Astrocyte of the spinal cord (primary cell): ENCODE measurements at regions not wholly inside any gene's neighbourhood (a gene's known extent, or its start where the extent isn't known, plus 50 kb on each side); places are given as distances from the start of the nearest gene placed in this dataset.

Experiments
- DNase-seq: peaks from one replicate; pipeline ENCODE4 v3.0.0; 2011; ENCODE audit warnings: low read depth, low spot score
- H3K4me3 ChIP-seq: 2 replicates; pipeline ENCODE4 v1.5.1; 2011; ENCODE audit warnings: low read depth, mild to moderate bottlenecking, low read length, moderate library complexity
- in situ Hi-C: cut with HindIII; loops from 2 replicates; pipeline ENCODE4 v1.10.0; 2017; ENCODE audit warnings: low sequenced_read_pairs
- TF ChIP-seq, protein P1 (sequence below): IDR thresholded peaks from 2 replicates; pipeline ENCODE4 v1.5.1; 2012; ENCODE audit warnings: low read depth, mild to moderate bottlenecking, low read length, inconsistent platforms

DNA sequence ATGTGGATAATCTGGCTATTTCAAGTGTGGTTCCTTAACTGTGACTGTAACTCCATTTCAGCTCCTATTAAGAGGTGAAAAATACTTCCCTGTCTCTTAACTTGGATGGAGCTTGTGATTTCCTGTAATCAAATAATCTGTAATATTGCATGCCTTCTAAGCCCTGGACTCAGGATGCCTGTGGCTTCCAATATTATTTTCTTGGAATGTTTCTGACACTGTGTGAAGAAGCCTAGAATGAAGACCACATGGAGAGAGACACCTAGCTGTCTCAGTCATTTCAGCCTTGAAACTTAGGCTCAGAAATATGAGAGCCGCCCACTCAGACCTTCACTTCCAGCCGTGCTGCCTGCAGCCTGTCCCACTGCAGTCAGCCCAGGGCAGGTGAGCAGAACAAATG is 544.3 kb downstream of the TRIML1 start:
- DNase-seq, result no peak
- in situ Hi-C loops, result no loop called here
- TF ChIP-seq, protein P1, sequence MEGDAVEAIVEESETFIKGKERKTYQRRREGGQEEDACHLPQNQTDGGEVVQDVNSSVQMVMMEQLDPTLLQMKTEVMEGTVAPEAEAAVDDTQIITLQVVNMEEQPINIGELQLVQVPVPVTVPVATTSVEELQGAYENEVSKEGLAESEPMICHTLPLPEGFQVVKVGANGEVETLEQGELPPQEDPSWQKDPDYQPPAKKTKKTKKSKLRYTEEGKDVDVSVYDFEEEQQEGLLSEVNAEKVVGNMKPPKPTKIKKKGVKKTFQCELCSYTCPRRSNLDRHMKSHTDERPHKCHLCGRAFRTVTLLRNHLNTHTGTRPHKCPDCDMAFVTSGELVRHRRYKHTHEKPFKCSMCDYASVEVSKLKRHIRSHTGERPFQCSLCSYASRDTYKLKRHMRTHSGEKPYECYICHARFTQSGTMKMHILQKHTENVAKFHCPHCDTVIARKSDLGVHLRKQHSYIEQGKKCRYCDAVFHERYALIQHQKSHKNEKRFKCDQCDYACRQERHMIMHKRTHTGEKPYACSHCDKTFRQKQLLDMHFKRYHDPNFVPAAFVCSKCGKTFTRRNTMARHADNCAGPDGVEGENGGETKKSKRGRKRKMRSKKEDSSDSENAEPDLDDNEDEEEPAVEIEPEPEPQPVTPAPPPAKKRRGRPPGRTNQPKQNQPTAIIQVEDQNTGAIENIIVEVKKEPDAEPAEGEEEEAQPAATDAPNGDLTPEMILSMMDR, result no peak
- H3K4me3 ChIP-seq, result no peak overlapping the region

DNA sequence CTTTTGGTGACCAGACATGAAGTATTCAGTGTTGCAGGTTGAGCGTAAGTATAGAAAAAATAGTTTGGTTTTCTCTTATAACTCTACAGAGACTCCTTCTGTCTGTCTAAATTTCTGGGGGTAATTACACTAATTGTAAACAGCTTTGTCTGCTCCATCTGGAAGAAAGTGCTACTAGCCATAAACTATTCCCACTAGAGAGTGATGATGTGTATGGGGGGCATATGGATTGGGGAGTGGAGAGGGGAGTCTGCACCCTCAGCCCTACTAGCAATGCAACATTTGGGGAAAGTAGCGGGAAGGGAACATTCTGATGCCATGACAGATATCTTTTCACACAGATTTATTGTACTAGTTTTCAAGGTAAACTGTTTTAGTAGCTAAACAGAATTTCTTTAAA is 549.7 kb downstream of the TRIML1 start:
- TF ChIP-seq, protein P1, result no peak
- H3K4me3 ChIP-seq, result no peak overlapping the region
- in situ Hi-C loops, result no loop called here
- no peak for DNase-seq

DNA sequence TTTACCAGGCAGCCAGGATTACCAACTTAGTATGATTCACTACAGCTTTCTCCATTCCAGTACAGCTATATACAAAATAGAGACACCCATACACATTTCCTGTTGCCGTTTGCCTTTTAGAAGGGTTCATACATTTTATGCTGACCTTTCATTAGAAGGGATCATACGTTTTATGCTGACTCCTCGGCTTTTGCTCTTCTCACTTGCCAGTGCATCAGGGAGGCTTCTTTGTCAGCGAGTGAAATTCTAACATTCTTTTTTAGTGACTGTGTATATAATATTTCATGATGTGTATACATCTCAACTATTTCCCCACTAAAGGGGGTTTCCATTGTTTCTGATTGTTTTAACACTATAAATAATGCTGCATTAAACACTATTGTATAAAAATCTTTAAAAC is 552.6 kb downstream of the TRIML1 start:
- TF ChIP-seq, protein P1, result no peak
- in situ Hi-C loops, result no loop called here
- no peak overlapping the region for H3K4me3 ChIP-seq
- peak; percentile 19 for DNase-seq

DNA sequence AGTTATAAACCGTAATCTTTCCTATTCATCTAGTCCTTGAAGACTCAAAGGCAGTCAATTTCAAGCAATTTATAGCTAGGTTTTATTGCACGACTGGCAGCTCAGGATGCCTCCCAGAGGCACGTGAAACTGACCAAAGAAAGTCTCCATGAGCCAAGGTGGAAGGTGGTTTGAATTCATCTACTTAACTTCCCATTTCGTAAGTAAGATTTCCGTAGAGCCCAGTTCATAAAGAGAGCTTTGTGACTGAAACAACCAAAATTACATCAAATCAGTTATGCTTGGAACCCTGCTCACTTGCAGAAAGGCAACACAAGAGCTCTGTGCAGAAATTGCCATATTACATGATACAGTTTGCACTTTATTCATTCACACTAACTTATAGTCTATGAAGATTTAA is 556.0 kb downstream of the TRIML1 start:
- no peak for DNase-seq
- in situ Hi-C loops, result no loop called here
- TF ChIP-seq, protein P1, result no peak
- no peak overlapping the region for H3K4me3 ChIP-seq

DNA sequence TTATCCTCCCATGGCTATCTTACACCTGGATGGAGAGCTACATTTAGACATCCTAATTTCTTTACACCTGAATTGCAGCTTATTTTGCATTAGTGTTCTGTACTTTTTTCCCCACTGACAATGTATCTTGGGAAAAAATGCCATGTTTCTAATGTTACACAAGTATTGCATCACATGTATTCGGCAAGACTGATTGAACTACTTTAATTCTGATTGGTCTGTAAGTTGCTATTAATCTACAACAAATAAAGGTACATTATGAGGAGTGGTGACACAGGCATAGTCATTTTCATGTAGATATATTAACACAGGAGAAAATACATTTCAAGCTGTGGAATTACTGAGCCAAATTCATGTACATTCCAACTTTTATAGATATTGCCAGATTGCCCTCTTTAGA is 558.0 kb downstream of the TRIML1 start:
- no peak for DNase-seq
- in situ Hi-C loops, result no loop called here
- TF ChIP-seq, protein P1, result no peak
- no peak overlapping the region for H3K4me3 ChIP-seq

DNA sequence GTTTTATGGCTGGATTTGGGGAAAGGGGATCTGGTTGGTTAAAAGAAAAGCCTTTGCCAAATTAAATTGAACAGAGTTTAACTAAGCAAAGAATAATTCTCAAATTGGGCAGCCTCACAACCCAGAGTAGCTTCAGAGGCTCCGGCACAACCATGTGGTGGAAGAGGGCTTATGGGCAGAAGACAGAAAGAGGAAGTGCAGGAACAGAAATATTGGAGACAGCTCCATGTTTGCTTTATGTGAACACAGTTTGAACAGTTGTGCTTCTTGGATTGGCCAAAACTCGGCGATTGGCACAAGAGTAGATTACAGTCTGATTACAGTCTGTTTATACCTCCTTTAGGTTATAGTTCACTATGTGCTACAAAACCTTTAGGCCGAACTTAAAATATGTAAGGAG is 562.7 kb downstream of the TRIML1 start:
- no peak for DNase-seq
- TF ChIP-seq, protein P1, result no peak
- in situ Hi-C loops, result no loop called here
- H3K4me3 ChIP-seq, result no peak overlapping the region

DNA sequence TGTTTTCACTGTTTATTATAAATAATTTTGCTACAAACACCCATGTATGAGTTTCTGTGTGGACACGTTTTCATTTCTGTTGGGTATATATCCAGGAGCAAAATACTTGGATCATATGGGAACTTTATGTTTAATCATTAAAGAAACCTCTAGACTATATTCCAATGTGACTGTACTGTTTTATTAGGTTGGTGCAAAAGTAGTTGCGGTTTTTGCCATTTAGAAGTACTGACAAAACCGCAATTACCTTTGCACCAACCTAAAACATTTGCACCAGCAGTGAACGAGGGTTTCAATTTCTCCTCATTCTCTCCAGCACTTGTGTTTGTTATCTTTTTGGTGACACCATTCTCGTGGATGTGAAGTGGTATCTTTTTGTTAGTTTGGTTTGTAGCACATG is 565.0 kb downstream of the TRIML1 start:
- no peak for DNase-seq
- TF ChIP-seq, protein P1, result no peak
- in situ Hi-C loops, result no loop called here
- no peak overlapping the region for H3K4me3 ChIP-seq
